GM10266 (cell line): ENCODE measurements at regions not wholly inside any gene's neighbourhood (a gene's known extent, or its start where the extent isn't known, plus 50 kb on each side); places are given as distances from the start of the nearest gene placed in this dataset.

ENCODE experiments used
- DNase-seq: peaks from one replicate; pipeline ENCODE4 v3.0.0; 2012; ENCODE audit errors: extremely low spot score
- TF ChIP-seq, protein P1 (sequence below): IDR thresholded peaks from 2 replicates; pipeline ENCODE4 v1.5.1; 2012; ENCODE audit warnings: mild to moderate bottlenecking, low read depth; ENCODE audit not compliant: control insufficient read depth, insufficient read depth; ENCODE audit errors: missing control alignments

DNA sequence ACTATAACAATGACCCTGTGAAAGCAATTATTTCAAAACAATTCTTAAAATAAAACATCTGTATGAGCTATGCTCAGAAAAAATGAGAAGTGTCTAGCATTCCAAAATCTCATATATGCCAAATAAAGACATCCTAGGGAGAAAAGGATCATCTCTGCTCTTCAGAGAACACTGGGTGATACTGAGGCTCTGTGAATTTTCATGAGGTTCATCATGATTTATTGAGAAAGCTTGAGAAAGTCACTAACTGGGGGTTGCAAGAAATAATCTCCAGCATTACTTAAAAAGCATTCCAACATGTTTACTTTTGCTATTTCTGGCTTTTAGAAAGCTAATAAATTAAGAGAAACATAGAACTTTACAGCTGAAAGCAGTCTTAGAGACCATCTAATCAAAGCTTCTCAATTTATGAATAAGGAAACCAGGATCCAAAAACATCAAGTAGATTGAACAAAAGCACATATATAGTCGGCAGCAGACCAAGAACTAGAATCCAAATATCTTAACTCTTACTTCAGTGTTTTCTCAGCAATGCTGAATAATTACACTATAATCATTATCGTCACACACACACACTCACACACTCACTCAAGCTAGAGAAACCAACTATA lies 372.8 kb downstream of the NR2F1-AS1 start:
- TF ChIP-seq, protein P1, sequence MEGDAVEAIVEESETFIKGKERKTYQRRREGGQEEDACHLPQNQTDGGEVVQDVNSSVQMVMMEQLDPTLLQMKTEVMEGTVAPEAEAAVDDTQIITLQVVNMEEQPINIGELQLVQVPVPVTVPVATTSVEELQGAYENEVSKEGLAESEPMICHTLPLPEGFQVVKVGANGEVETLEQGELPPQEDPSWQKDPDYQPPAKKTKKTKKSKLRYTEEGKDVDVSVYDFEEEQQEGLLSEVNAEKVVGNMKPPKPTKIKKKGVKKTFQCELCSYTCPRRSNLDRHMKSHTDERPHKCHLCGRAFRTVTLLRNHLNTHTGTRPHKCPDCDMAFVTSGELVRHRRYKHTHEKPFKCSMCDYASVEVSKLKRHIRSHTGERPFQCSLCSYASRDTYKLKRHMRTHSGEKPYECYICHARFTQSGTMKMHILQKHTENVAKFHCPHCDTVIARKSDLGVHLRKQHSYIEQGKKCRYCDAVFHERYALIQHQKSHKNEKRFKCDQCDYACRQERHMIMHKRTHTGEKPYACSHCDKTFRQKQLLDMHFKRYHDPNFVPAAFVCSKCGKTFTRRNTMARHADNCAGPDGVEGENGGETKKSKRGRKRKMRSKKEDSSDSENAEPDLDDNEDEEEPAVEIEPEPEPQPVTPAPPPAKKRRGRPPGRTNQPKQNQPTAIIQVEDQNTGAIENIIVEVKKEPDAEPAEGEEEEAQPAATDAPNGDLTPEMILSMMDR: no peak
- no peak for DNase-seq

DNA sequence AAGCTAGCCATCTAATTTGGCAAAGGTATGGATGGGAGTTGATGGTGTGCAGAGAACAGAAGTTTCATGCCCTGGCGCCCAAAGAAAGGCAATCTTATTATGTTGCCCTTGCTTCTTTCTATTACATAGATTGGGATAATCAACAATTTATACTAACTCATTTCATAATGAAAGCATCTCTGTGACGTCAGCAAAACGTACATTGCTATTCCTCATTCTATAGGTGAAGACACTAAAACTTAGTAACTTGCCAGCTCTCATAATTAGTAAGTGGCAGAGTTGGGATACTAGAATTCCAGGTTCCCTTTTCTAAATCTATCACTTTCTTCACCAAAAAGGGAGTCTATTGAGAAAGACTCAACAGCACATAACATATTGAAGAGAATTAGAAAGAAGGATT lies 374.8 kb downstream of the NR2F1-AS1 start:
- TF ChIP-seq, protein P1: no peak
- DNase-seq: no peak

DNA sequence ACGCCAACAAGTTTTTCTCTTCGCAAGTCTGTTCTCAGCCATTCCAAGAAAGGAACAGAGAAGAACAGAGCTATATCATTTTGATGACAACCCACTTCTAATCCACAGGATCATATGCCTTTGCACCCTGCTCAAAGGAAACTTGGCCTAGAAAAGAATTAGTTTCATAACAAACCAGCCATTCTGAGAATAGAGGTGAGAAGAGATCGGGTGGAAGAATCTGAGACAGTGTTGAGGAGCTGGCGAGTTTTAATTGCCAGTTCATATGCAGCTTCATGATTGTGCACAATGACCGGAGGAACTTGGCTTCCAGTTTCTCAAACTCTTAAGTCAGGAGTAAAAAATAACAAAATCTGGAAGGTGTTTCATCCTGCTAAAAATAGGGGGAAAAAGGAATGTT lies 380.0 kb downstream of the NR2F1-AS1 start:
- DNase-seq: no peak
- TF ChIP-seq, protein P1: no peak

DNA sequence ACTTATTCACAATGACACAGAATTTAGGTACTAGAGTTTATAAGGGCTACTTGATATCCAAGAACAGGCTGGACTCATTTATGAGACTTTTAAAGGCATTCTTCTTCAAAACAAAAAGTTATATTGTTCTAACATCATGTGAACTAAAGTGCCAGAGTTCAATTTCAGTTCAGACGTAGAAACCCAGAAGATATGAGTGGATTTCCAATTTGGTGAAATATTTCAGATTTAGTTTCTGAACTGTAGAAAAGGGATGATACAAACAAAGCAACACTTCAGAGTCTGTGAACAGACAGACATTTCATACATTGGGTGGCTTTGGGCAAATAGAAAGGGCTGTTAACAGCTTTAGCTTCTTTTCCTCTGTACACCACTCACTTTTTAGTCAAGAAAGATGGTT lies 384.0 kb downstream of the NR2F1-AS1 start:
- TF ChIP-seq, protein P1: no peak
- DNase-seq: no peak

DNA sequence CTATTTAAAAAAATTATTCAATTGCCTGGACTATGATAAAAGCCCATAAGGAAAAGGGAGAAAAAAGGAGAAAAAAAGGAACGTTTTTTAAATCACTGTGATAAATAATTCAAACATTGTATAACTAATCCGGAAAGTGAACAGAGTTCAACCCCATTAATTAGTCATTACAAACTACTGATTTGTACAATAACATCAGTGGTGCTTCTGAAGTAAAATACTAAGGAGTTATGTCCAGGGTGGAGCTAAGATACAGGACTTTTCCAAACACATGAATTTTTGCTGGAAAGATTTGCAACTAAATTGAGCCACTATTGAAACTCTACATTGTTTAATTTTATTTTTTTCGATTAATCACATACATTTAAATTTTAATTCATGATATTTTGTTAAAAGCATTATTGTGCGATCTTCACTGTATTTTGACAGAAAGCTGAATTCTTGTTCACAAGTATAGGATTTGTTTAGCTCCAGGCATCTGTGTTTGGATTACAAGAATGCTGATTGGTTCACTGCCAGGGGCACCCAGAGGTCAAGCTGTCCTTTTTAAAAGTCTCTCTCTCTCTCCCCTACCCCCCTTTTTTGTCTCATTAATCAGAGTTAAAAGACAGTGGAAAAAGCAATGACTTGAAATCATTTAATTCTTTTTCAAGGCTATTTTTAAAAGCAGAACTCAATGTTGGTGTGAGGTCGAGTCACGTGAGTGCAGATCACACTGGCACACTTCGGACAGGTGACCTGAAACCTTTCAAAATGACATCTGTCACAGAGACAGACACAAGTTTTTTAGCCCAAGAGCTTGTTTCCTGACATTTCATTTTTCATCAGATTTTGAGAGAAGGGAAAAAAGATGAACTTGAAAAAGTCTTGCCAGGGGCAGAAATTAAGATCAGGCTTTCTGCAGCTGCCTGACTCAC lies 387.3 kb downstream of the NR2F1-AS1 start:
- TF ChIP-seq, protein P1: no peak
- no peak for DNase-seq

DNA sequence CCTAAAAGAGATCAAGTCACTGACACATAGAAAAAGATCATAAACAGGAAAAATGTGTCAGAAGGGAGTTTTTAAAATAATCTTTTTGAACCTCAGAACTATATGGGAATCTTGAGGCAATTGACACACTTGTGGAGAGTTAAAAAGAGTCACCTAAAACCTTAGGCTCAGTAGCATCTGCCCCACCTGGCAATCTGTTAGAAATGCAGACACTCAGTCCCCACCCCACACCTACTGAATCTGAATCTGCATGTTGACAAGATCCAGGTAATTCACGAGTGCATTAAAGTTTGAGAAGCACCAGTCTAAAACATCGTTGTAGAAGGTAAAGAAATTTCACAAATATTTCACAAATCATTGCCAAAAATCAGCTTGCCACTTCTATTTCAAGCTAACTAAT lies 388.3 kb downstream of the NR2F1-AS1 start:
- TF ChIP-seq, protein P1: no peak
- no peak for DNase-seq

DNA sequence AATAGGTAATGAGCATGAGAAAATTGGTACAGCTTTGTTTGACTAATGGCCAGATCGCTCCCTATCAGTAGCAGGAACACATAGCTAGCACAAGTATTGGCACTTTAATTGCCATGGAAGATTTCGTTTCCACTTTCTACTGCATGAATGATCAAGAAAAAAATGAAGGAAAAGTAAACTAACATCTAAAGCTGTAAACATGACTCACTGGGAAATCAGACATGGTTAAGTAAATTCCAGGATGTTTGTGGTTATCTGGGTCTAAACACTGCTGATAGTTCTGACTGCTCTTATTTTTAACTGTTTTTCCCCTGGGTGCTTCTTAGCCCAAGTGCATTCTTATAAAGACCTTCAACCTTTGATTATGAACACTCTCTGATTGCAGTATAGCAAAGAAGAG lies 388.9 kb downstream of the NR2F1-AS1 start:
- no peak for DNase-seq
- TF ChIP-seq, protein P1: no peak
